ENCODE measurements at regions not wholly inside any gene's neighbourhood (a gene's known extent, or its start where the extent isn't known, plus 50 kb on each side); places are given as distances from the start of the nearest gene placed in this dataset.

DNA sequence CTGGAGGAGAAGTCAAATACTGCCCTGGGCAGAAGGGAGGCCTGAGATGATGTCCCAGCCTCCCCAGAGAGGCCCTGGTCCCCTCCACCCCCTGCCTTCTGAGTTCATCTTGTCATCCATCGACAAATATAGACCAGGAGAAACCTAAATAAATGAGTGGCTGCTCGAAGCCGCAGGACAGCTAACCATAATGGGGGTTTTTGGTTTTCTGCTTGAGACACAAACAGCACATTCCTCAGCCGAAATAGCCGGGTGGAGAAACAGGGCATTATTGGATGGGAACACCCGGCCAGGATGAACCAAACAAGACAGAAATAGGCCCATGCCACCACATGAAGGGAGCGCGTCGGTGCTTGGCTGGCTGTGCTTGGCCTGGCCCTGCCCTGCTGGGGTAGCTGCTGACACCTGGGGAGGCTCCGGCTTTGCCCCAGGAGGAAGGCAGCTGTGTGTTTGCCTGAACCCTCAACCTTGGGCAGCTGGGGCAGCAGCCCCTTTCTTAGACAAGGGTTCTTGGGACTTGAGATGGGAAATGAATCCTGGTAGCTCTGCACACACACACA lies 188.1 kb downstream of the IRX5 start:
- DNase-seq (ENCODE audit: low spot score) = no peak

DNA sequence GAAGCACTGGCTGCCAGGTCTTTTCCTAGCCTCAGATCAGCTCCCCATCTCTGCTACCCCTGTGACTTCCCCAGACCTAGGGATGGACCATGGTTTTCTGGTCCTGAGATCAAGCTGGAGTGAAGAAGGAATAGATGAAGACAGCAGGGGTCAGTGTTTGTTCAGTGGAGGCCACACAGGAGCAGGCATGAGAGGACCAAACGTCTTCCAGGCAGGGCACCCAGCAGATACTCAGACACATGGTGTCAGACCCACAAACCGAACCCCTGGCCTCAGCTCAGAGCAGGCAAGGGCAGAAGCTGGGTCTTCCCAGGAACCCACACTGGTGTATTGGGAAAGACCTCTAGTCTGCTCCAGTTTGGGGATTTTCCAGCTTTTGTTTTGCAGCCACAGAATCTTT lies 189.7 kb downstream of the IRX5 start:
- DNase-seq (ENCODE audit: low spot score) = no peak

DNA sequence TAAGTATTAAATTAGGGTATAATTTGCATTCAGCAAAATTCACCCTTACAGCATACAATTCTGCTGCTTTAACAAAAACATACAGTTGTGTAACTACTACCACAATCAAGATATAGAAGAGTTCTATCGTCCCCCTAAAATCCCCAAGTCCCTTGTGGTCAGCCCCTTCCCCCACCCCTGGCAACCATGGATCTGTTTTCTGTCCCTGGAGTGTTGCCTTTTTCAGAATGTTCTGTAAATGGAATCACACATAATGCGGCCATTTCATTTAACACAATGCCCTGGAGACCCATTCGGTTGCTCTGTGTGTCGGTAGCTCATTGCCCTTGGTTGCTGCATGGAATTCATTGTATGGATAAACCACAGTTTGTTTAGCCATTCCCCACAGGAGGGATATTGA lies 190.2 kb downstream of the IRX5 start:
- no peak for DNase-seq (ENCODE audit: low spot score)

- DNase-seq (ENCODE audit: low spot score) = no peak
Measured at GRCh38 chr16:55123652-55124051, 193.0 kb downstream of the IRX5 start.

DNA sequence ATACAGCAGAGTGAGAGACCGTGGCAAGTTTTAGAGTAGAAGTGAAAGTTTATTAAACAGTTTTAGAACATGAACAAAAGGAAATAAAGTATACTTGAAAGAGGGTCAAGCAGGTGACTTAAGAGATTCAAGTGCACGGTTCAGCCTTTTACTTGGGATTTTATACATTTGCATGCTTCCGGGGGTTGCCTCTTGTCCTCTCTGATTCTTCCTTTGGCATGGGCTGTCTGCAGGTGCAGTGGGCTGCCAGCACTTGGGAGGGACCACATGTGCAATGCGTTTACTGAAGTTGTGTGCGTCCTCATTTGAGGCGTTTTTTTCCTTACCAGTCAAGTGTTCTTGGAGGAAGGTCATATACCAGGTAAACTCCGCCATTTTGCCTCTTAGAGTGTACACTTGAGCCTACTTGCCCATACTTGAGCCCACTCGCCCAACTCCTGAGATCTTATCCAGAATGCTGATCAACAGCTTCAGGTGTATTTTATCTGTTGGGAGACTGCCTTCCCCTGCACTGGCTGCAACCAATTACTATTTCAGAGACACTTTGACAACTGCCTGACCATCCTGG lies 195.2 kb downstream of the IRX5 start:
- DNase-seq (ENCODE audit: low spot score) = no peak

- DNase-seq (ENCODE audit: low spot score) = no peak
Measured at GRCh38 chr16:55126456-55126855, 195.8 kb downstream of the IRX5 start.

DNA sequence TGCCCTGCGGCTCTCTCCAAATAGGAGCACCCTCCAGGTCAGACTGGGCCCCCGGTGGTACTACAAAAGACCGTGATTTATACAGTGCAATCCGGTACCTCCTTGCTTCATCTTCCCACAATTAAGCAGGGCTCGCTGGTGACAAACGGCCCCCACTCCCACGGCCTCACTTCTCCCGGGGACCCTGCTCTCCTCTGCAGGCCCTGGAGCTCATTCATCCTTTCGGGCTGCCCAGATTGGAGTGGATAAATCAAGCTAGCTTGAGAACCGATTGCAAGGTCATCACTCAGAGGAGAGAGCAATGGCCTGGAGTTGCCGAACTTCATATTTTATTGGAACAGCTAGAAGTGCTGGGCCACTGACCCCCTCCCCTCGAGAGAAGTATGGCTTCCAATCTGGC lies 193.5 kb upstream of the IRX6 start:
- no peak for DNase-seq (ENCODE audit: low spot score)

DNA sequence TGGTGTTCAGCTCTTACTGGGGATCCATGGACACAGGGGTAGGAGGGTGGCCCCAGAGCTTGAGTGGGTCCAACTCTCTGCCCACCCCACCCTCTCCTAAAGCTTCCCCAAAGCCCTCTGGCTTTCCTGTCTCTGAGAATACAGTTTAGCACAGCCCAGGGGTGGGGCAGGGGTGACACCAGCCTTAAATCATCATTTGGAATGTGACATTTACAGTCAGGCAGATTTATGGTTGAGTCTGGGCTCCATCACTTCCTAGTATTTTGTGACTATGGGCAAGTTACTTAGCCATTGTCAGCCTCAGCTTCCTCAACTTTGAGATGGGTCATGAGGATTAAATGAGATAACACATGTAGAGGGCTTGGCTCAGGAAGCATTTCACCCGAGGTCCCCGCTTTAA lies 193.1 kb upstream of the IRX6 start:
- no peak for DNase-seq (ENCODE audit: low spot score)

- DNase-seq (ENCODE audit: low spot score) = no peak
Measured at GRCh38 chr16:55133654-55134053, 190.3 kb upstream of the IRX6 start.

GRCh38 chr16:55136356-55137150 lies 187.4 kb upstream of the IRX6 start:
- no peak for DNase-seq (ENCODE audit: low spot score)

- no peak for DNase-seq (ENCODE audit: low spot score)
Measured at GRCh38 chr16:55138298-55138697, 185.7 kb upstream of the IRX6 start.

DNA sequence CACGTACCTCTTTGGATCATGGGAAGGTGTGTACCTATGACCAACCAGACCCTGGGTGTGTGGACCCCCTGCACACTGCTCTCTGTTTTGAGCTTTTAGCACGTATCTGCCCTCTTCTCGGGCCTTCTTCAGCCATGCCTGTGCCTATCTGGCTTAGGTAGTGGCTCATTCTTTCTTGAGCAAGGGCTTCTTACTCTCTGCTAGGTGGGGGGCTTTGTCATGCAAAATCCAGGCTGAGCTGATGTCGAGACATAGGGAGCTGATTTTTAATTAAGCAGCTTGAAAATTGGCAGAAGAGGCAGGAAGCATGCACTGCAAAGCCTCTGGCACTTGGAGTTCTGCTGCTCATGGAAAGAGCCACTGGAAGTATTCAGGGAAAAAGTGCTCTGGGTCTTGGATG lies 181.6 kb upstream of the IRX6 start:
- DNase-seq (ENCODE audit: low spot score) = no peak

GRCh38 chr16:55144651-55145050 lies 179.4 kb upstream of the IRX6 start:
- DNase-seq (ENCODE audit: low spot score) = no peak

DNA sequence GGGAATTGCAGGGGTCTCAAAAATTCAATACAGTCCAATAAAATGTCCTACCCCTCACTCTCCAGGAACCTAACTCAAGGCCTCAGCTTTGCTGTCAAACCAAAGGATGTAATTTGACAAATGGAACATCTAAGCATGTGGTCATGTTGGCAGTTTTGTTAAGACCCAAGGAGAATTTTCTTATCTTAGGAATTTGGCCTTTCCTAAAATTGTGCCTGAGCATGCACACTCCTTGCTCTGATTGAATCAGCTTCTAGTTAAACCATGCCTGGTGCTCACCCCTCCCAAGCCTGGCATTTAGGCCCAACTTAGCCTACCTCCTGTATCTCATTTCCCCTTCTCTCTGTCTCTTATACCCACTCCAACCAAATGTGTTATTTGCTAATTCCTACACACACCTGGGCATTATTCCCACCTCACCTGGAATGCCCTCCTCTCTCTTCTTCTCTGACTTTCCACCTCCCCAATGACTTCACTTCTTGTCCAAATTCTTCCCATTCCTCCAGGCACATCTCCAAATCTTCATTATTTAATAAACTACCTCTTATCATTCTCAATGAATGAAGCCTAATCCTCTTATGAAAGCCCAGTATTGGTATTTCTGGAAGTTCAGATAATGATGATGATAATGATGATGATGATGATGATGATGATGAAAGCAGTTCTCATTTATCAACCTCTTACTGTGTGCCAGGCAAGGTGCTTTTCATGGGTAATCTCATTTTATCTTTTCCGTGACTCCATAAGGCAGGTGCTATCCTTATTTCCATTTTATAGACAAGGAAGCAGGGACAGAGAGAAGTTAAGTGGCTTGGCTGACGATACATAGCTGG lies 178.0 kb upstream of the IRX6 start:
- DNase-seq (ENCODE audit: low spot score) = no peak

DNA sequence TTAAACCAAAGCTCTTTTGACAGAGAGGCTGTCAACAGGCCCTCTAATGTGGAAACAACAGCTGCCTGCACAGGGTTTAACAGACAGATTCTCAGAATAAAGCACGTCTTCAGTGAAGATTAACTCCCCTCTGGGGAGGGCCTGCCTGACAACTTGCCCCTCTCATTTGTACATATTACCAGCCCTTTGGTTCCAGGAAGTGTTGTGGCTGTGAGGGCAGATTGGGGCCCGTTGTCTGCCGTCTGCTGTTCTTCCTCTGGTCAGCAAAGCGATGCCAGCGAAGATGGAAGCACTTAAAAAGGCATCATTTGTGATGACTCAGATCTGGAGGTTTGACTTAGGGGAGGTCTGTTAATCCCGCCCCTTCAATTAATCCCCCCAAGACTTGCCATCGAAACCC lies 177.0 kb upstream of the IRX6 start:
- no peak for DNase-seq (ENCODE audit: low spot score)

GRCh38 chr16:55147396-55147795 lies 176.6 kb upstream of the IRX6 start:
- DNase-seq (ENCODE audit: low spot score) = no peak

GRCh38 chr16:55149622-55150021 lies 174.4 kb upstream of the IRX6 start:
- no peak for DNase-seq (ENCODE audit: low spot score)

DNA sequence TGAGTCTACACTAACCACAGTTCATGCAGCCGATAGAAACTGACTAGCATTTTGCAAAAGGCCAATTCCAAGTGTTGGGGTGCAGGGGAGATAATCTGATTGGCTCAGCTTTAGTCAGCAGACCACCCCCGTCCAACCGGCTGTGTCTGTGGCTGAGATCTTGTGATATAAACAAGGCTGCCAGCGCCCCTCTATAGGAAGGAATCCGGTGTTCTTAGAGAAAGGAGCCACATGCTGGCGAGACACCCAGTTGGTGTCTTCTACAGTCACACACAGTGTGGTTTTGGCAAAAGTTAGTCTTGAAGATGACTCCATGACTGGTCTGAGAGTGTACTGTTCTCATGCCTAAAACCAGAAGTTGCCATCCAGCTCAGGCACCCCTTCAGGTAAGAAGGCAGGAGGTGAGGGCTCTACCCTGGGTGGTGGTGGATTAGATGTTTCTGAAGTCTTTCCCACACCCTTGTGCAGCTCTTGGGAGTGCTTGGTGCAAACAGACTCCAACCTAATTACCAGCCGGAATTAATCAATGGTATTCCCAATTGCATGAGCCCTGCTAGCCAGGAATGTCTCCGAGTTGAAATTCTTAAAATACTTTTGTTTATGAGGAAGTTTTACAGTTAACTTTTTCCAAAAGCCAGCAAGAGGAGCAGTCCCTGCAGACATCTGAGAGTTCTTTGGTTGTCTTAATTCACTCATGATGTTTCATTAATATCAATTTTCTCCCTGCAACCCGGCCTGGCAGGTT lies 172.3 kb upstream of the IRX6 start:
- no peak for DNase-seq (ENCODE audit: low spot score)

DNA sequence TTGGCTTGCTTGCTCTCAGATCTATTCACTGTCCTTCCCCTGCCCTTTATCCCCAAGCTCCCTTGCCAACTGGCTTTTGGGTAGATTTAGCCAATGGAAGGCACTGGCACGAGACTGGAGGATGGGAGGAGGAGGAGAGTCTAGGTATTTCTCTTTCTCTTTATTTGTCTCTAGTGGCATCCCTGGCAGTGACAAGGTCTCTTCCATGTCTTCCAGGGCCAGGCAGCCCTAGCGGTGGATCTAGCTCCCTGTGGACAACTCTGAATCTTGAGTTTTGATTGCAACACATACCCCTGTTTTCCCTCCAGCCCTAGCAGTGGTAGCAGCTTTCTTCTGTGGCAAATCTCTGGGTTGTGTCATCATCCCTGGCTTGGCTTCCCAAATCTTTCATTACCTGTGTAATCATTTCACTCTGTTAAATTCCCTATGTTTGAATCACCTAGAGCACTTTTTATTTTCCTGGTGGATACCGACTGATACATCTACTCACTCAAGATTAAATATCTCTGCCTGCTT lies 171.1 kb upstream of the IRX6 start:
- no peak for DNase-seq (ENCODE audit: low spot score)

DNA sequence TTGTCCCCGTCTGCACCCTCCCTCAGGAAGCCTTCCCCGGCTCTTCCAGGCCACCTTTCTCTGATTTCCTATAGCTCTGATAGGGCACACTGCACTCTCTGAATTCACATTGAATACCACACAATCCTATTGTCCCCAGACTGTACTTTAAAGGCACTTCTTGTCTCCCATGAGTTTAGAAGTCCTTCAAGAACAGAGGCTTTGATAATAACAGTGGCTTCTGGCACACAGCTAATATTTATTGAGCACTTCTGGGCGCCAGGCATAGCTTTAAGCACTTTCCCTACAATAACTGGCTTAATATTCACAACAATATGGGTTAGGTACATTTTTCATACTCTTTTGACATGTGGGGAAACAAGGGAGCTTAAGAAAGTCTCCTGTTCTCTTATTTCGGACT lies 169.7 kb upstream of the IRX6 start:
- no peak for DNase-seq (ENCODE audit: low spot score)

DNA sequence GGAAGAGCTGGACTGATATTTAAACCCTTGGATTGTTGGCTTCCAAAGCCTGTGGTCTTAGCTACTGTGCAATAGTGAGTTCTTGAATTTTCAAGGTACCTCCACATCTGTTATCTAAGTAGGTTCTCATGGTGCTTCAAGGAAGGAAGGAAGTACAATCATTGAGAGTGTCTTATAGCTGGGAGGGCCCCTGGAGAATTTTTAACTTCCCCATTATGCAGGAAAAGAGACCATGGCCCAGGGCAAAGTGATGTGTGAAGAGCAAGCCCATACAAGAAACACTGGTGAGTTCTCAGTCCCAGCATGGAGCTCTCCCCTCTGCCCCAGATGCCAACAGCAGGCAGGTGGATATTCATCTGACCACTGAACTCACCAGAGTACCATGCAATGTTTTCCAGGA lies 169.0 kb upstream of the IRX6 start:
- DNase-seq (ENCODE audit: low spot score) = no peak

GRCh38 chr16:55155815-55156214 lies 168.2 kb upstream of the IRX6 start:
- no peak for DNase-seq (ENCODE audit: low spot score)

Data from CD4-positive, alpha-beta T cell treated with Interleukin-15 for 4 hours (primary cell).